ENCODE measurements at regions not wholly inside any gene's neighbourhood (a gene's known extent, or its start where the extent isn't known, plus 50 kb on each side); places are given as distances from the start of the nearest gene placed in this dataset.

GRCh38 chrX:128906753-128907152, 616.5 kb downstream of the SMARCA1 start:
- TF ChIP-seq CTCF (conservative IDR thresholded peaks at IDR 0.05; ENCODE audit: low read depth, low read length) = no peak
- H3K4me1 ChIP-seq (ENCODE audit: low read depth, poor library complexity, severe bottlenecking) = no peaks in the 10 kb centered on the region
- no peaks in the 10 kb centered on the region for H4K20me1 ChIP-seq (ENCODE audit: insufficient read depth)
- no peak overlapping the region for H3K4me3 ChIP-seq (IDR thresholded peaks at IDR 0.05; ENCODE audit: insufficient read depth, low read depth, low read length)
- no peaks in the 10 kb centered on the region for H3K36me3 ChIP-seq (ENCODE audit: insufficient read depth)
- no peak overlapping the region for H3K27ac ChIP-seq
- no peak overlapping the region for H3K4me2 ChIP-seq
- H2AFZ ChIP-seq (ENCODE audit: low read depth) = no peak overlapping the region
- no peak overlapping the region for H3K9ac ChIP-seq
- H3K27me3 ChIP-seq (ENCODE audit: insufficient read depth, low read depth) = no peaks in the 10 kb centered on the region
- H3K79me2 ChIP-seq (ENCODE audit: insufficient read depth, low read depth) = no peaks in the 10 kb centered on the region

GRCh38 chrX:128901018-128901417, 622.3 kb downstream of the SMARCA1 start:
- no peak for TF ChIP-seq CTCF (conservative IDR thresholded peaks at IDR 0.05; ENCODE audit: low read depth, low read length)
- no peaks in the 10 kb centered on the region for H4K20me1 ChIP-seq (ENCODE audit: insufficient read depth)
- no peak overlapping the region for H3K27ac ChIP-seq

GRCh38 chrX:128897621-128898020, 625.7 kb downstream of the SMARCA1 start:
- H3K27me3 ChIP-seq (ENCODE audit: insufficient read depth, low read depth) = no peaks in the 10 kb centered on the region
- no peak for TF ChIP-seq CTCF (conservative IDR thresholded peaks at IDR 0.05; ENCODE audit: low read depth, low read length)
- H3K4me3 ChIP-seq (IDR thresholded peaks at IDR 0.05; ENCODE audit: insufficient read depth, low read depth, low read length) = no peak overlapping the region

More at GRCh38 chrX:128901018-128901417, 622.3 kb downstream of the SMARCA1 start:
- Histone ChIP-seq H3K27me3 (ENCODE audit: insufficient read depth, low read depth) (no peaks in the 10 kb centered on the region), H3K79me2 (ENCODE audit: insufficient read depth, low read depth) (no peaks in the 10 kb centered on the region), H2AFZ (ENCODE audit: low read depth) (no peak overlapping the region), H3K4me3 (IDR thresholded peaks at IDR 0.05; ENCODE audit: insufficient read depth, low read depth, low read length) (no peak overlapping the region), H3K4me2 (no peak overlapping the region), H3K36me3 (ENCODE audit: insufficient read depth) (no peaks in the 10 kb centered on the region), H3K9ac (no peak overlapping the region), H3K4me1 (ENCODE audit: low read depth, poor library complexity, severe bottlenecking) (no peaks in the 10 kb centered on the region)

GRCh38 chrX:128891554-128891953, 631.7 kb downstream of the SMARCA1 start:
- Histone ChIP-seq H3K79me2 (ENCODE audit: insufficient read depth, low read depth) (no peaks in the 10 kb centered on the region), H2AFZ (ENCODE audit: low read depth) (no peak overlapping the region), H3K4me3 (IDR thresholded peaks at IDR 0.05; ENCODE audit: insufficient read depth, low read depth, low read length) (no peak overlapping the region), H4K20me1 (ENCODE audit: insufficient read depth) (no peaks in the 10 kb centered on the region), H3K9ac (no peak overlapping the region), H3K36me3 (ENCODE audit: insufficient read depth) (no peaks in the 10 kb centered on the region), H3K27ac (no peak overlapping the region), H3K4me2 (no peak overlapping the region), H3K4me1 (ENCODE audit: low read depth, poor library complexity, severe bottlenecking) (no peaks in the 10 kb centered on the region), H3K27me3 (ENCODE audit: insufficient read depth, low read depth) (no peaks in the 10 kb centered on the region)
- no peak for TF ChIP-seq CTCF (conservative IDR thresholded peaks at IDR 0.05; ENCODE audit: low read depth, low read length)

More at GRCh38 chrX:128897621-128898020, 625.7 kb downstream of the SMARCA1 start:
- no peaks in the 10 kb centered on the region for H4K20me1 ChIP-seq (ENCODE audit: insufficient read depth)
- no peak overlapping the region for H3K27ac ChIP-seq
- H3K9ac ChIP-seq = no peak overlapping the region
- H3K36me3 ChIP-seq (ENCODE audit: insufficient read depth) = no peaks in the 10 kb centered on the region
- no peak overlapping the region for H2AFZ ChIP-seq (ENCODE audit: low read depth)
- H3K4me2 ChIP-seq = no peak overlapping the region
- H3K79me2 ChIP-seq (ENCODE audit: insufficient read depth, low read depth) = no peaks in the 10 kb centered on the region
- no peaks in the 10 kb centered on the region for H3K4me1 ChIP-seq (ENCODE audit: low read depth, poor library complexity, severe bottlenecking)
